Body of pancreas (tissue), 4 donors: ENCODE measurements at regions not wholly inside any gene's neighbourhood (a gene's known extent, or its start where the extent isn't known, plus 50 kb on each side); places are given as distances from the start of the nearest gene placed in this dataset.

Experiments used
- POLR2A ChIP-seq, 3 donors: fragments of 450-650 bp; IDR thresholded peaks; one replicate each; pipeline ENCODE4 v1.6.1; 2016; ENCODE audit warnings: antibody characterized with exemption in 3 of 3, mild to moderate bottlenecking in 2 of 3
- TF ChIP-seq, protein P1 (sequence below), 7 experiments: fragments of 450-650 bp in 4 of 7; fragments of 200-600 bp in 3 of 7; sonication (generic) in 3 of 7; IDR thresholded peaks; one replicate each; pipeline ENCODE4 v1.5.1; 2016 to 2019; ENCODE audit warnings: antibody characterized with exemption in 7 of 7

DNA sequence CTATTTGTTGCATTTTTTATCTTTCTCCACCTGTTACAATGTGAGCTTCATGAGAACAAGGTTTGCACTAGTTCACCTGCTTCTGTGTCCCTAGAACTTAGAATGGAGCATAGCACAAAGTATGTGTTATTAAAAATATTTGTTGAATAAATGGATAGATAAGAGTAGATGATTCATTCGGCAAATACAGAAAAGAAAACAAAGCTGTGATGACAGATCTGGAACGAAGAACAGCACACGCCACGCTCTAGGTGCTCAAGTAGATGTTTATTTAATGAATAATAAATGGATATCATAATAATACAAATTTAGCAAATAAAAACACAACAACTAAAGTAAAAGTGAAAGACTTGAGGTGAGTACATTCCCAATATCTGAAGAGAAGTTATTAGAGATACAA, 273.1 kb downstream of the HAO1 start:
- TF ChIP-seq, protein P1, sequence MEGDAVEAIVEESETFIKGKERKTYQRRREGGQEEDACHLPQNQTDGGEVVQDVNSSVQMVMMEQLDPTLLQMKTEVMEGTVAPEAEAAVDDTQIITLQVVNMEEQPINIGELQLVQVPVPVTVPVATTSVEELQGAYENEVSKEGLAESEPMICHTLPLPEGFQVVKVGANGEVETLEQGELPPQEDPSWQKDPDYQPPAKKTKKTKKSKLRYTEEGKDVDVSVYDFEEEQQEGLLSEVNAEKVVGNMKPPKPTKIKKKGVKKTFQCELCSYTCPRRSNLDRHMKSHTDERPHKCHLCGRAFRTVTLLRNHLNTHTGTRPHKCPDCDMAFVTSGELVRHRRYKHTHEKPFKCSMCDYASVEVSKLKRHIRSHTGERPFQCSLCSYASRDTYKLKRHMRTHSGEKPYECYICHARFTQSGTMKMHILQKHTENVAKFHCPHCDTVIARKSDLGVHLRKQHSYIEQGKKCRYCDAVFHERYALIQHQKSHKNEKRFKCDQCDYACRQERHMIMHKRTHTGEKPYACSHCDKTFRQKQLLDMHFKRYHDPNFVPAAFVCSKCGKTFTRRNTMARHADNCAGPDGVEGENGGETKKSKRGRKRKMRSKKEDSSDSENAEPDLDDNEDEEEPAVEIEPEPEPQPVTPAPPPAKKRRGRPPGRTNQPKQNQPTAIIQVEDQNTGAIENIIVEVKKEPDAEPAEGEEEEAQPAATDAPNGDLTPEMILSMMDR (IDR thresholded peaks at IDR 0.05): no peak
- TF ChIP-seq POLR2A (IDR thresholded peaks at IDR 0.05): no peak
